Left ventricle myocardium inferior (tissue), 1 donor: ENCODE measurements at regions not wholly inside any gene's neighbourhood (a gene's known extent, or its start where the extent isn't known, plus 50 kb on each side); places are given as distances from the start of the nearest gene placed in this dataset.
A peak's percentile ranks its signal among the peaks of the same experiment; 100 is the strongest.

Source experiments
- DNase-seq: peaks from one replicate; pipeline ENCODE4 v3.0.0-alpha.2; 2020
- H3K27ac ChIP-seq: fragments of 200-600 bp; replicated peaks from 2 replicates; pipeline ENCODE4 v1.8.0; 2021
- H3K27me3 ChIP-seq: fragments of 200-600 bp; 2 replicates; pipeline ENCODE4 v1.8.0; 2021; ENCODE audit warnings: low read depth
- H3K36me3 ChIP-seq: fragments of 200-600 bp; 2 replicates; pipeline ENCODE4 v1.8.0; 2021
- H3K4me1 ChIP-seq: fragments of 200-600 bp; 2 replicates; pipeline ENCODE4 v1.8.0; 2021
- H3K4me3 ChIP-seq: fragments of 200-600 bp; 2 replicates; pipeline ENCODE4 v1.8.0; 2021; ENCODE audit warnings: mild to moderate bottlenecking, moderate library complexity
- H3K9me3 ChIP-seq: fragments of 200-600 bp; replicated peaks from 2 replicates; pipeline ENCODE4 v1.8.0; 2021
- intact Hi-C: fragments of 100-400 bp; cut with micrococcal nuclease; formaldehyde crosslinking; loops from one replicate; pipeline ENCODE4 v1.11.0; 2022
- TF ChIP-seq, protein P1 (sequence below): fragments of 200-600 bp; IDR thresholded peaks from 2 replicates; pipeline ENCODE4 v1.8.0; 2021; ENCODE audit warnings: antibody characterized with exemption, mild to moderate bottlenecking, borderline replicate concordance
- donor health status: DM: no; HTN: yes; CAD: no; lungs with severe emphysema.

DNA sequence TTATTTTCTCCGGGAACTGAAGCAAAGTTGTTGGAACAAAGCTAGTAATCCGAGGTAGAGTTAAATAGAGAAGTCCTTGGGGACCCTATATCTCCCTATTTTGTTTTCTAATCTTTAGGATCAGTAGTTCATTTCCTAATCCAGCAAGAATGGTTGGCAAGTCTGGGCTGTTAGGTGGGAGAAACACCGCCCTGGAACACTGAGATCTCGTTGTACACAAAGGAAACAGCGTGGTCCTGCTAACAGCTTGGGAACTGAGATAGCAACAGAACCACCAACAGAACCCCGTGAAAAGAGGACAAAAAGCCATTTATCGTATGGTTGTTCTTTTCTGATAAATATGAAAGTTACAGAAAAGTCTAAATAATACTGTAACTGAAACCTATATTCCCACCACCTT, 121.9 kb upstream of the CDC42BPA start:
- Histone ChIP-seq H3K4me3 (no peak overlapping the region), H3K27me3 (no peaks in the 10 kb centered on the region), H3K27ac (peak overlapping the region; percentile 86), H3K9me3 (no peaks in the 10 kb centered on the region), H3K4me1 (peaks cover 69% of the 10 kb centered on the region), H3K36me3 (no peaks in the 10 kb centered on the region)
- TF ChIP-seq, protein P1, sequence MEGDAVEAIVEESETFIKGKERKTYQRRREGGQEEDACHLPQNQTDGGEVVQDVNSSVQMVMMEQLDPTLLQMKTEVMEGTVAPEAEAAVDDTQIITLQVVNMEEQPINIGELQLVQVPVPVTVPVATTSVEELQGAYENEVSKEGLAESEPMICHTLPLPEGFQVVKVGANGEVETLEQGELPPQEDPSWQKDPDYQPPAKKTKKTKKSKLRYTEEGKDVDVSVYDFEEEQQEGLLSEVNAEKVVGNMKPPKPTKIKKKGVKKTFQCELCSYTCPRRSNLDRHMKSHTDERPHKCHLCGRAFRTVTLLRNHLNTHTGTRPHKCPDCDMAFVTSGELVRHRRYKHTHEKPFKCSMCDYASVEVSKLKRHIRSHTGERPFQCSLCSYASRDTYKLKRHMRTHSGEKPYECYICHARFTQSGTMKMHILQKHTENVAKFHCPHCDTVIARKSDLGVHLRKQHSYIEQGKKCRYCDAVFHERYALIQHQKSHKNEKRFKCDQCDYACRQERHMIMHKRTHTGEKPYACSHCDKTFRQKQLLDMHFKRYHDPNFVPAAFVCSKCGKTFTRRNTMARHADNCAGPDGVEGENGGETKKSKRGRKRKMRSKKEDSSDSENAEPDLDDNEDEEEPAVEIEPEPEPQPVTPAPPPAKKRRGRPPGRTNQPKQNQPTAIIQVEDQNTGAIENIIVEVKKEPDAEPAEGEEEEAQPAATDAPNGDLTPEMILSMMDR: no peak
- intact Hi-C loops: no loop called here
- DNase-seq: no peak

DNA sequence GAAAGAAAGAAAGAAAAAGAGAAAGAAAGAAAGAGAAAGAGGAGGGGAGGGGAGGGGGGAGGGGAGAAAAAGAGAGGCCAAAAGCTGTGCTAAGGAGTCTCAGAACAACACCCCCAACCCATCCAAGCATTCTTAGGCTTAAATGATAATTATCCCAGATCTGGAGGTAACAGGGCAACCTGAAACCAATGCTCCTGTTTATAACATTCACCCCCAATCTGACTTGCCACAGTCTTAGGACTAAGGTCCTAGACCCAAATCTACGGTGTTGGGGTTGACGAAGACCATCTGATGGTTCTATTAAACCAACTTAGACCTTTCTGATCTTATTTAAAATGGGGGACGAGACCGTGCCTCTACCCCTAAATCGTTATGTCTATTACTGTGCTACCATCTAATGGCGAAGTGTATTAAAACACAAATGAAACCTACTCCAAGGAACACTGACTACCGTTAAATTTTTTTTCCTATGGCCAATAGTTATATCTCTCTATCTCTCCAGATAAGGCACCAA, 119.3 kb upstream of the CDC42BPA start:
- peaks cover 84% of the 10 kb centered on the region for H3K4me1 ChIP-seq
- DNase-seq: no peak
- intact Hi-C loops: loop anchor here (5.0 to 10.0 kb wide), 3 partner anchors 83 to 305 kb away; partner anchors contain the start of gene CDC42BPA
- H3K4me3 ChIP-seq: peak overlapping the region; percentile 61
- no peaks in the 10 kb centered on the region for H3K27me3 ChIP-seq
- TF ChIP-seq, protein P1: peak; percentile 67
- H3K27ac ChIP-seq: peak overlapping the region; percentile 55
- no peaks in the 10 kb centered on the region for H3K36me3 ChIP-seq
- H3K9me3 ChIP-seq: no peaks in the 10 kb centered on the region

DNA sequence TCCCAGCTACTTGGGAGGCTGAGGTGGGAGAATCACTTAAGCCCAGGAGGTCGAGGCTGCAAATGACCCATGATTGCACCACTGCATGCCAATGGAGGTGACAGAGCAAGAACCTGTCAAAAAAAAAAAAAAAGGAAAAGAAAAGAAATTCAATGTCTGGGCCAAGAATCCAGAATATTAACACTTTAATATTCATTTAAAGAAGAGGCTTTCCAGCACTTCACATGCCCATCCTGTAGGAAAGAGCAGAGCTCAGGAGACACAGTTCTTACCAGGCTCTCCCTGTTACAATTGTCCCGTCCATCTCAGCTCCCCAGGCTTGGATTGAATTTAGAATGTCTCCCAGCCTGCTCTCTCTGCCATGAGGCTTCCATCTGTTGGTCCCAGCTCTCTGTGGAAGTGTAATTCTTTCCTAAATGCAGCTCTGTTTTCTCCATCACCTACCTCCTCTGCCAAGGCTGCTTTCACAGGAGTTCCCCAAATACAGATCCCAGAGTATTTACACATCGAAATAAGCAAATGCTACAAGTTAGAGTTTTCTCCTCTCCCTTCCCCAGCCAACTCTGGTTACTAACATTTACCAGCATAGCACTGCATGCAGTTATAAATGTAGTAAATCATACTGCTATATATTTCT, 116.6 kb upstream of the CDC42BPA start:
- peaks cover 75% of the 10 kb centered on the region for H3K4me1 ChIP-seq

DNA sequence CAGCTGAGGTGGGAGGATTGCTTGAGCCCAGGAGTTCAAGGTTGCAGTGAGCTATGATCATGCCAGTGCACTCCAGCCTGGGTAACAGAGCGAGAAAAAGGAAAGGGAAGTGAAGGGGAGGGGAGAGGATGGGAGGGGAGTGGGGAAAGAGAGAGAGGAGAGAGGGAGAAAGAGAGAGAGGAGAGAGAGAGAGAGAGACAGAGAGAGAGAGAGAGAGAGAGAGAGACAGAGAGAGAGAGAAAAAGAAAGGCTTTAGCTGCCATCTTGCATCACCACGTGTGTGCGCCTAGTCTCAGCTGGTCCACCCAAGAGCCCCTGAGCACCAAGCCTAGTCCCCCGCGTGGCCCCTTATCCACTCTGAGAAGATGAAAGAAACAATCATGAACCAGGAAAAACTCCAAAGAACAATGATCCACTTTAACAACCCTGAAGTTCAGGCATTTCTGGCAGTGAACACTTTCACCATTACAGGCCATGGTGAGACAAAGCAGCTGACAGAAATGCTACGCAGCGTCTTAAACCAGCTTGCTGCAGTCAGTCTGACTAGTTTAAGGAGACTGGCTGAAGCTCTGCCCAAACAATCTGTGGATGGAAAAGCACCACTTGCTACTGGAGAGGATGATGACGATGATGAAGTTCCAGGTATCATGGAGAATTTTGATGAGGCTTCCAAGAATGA, 115.5 kb upstream of the CDC42BPA start:
- peaks cover 76% of the 10 kb centered on the region for H3K4me1 ChIP-seq
- intact Hi-C loops: loop anchor here (10.0 kb wide), 2 partner anchors 79 to 119 kb away; partner anchors contain the start of gene CDC42BPA
- TF ChIP-seq, protein P1: no peak
- no peaks in the 10 kb centered on the region for H3K36me3 ChIP-seq
- no peaks in the 10 kb centered on the region for H3K9me3 ChIP-seq
- DNase-seq: no peak
- H3K4me3 ChIP-seq: no peak overlapping the region
- H3K27ac ChIP-seq: no peak overlapping the region
- no peaks in the 10 kb centered on the region for H3K27me3 ChIP-seq

More for the DNA sequence above, 116.6 kb upstream of the CDC42BPA start:
- TF ChIP-seq, protein P1: no peak
- Histone ChIP-seq H3K9me3 (no peaks in the 10 kb centered on the region), H3K27me3 (no peaks in the 10 kb centered on the region), H3K4me3 (no peak overlapping the region), H3K27ac (peak overlapping the region; percentile 33), H3K36me3 (no peaks in the 10 kb centered on the region)
- no peak for DNase-seq
- intact Hi-C loops: loop anchor here (5.0 to 10.0 kb wide), 3 partner anchors 80 to 303 kb away; partner anchors contain the start of gene CDC42BPA

DNA sequence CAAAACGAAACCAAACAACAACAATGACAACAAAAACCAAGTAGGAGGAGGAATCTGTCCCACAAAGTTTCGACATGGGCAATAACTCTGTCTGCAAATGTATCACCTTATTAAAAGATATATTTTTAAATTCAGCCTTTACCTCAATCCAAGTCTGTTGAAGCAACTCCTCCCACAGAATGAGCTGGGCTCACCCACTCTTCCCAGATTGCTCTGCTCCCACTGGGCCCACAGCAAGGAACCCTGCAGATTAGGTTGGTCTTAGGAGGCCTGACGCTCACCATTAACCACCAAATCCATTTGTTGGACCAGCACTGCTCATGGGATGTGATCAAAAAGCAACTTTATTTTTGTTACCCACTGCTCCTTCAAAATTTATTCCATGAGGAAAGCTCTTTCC, 114.7 kb upstream of the CDC42BPA start:
- Histone ChIP-seq H3K27ac (no peak overlapping the region), H3K4me3 (no peak overlapping the region), H3K9me3 (no peaks in the 10 kb centered on the region), H3K27me3 (no peaks in the 10 kb centered on the region), H3K36me3 (no peaks in the 10 kb centered on the region), H3K4me1 (peaks cover 79% of the 10 kb centered on the region)
- DNase-seq: no peak
- TF ChIP-seq, protein P1: no peak
- intact Hi-C loops: loop anchor here (10.0 kb wide), 2 partner anchors 78 to 118 kb away; partner anchors contain the start of gene CDC42BPA
